ENCODE measurements at regions not wholly inside any gene's neighbourhood (a gene's known extent, or its start where the extent isn't known, plus 50 kb on each side); places are given as distances from the start of the nearest gene placed in this dataset.

DNA sequence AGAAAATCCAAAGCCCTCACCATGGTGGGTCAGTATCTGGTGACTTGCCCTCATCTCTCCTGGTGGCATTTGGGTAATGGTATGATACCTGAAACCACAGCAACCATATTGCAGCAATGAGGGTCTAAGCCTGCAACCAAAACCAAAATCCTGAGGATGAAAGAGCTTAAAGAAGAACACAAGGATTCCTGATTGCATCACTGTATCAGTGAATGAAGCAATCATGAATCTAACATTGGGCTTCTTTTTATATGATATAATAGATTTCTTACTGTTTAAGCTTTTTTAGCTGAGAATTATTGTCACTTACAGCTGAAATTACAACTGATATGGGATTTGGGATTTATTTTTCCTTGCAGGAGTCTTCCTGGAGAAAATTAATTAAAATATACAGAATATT, 269.9 kb downstream of the MEF2C start:
- Histone ChIP-seq H2BK120ac (replicated peaks; ENCODE audit: low read depth, low read length) (no peak overlapping the region), H3K27me3 (replicated peaks in 1 of 4; ENCODE audit: control insufficient read depth in 3 of 4, extremely low read depth in 1 of 4, insufficient read depth in 3 of 4, low read length in 3 of 4) (no peaks in the 10 kb centered on the region), H4K20me1 (replicated peaks in 1 of 2; ENCODE audit: control insufficient read depth in 1 of 2, insufficient read depth in 2 of 2, low read length in 2 of 2) (no peaks in the 10 kb centered on the region), H3K36me3 (ENCODE audit: control insufficient read depth in 2 of 4, insufficient read depth in 4 of 4, low read length in 3 of 4) (no peaks in the 10 kb centered on the region), H3K14ac (ENCODE audit: insufficient read length) (no peak overlapping the region), H4K8ac (ENCODE audit: extremely low read depth, insufficient read depth, low read length) (no peak overlapping the region), H3K79me1 (ENCODE audit: low read depth, low read length) (no peaks in the 10 kb centered on the region), H2BK5ac (ENCODE audit: low read depth, low read length) (no peak overlapping the region), H3K9me3 (ENCODE audit: insufficient read depth in 2 of 2, low read depth in 1 of 2, low read length in 1 of 2) (0 out of 4 replicates have a peak, but pooled peaks cover 0 to 4% of the 10 kb centered on the region in 2 experiments), H3K23me2 (ENCODE audit: low read depth, low read length) (no peaks in the 10 kb centered on the region), H3K4me3 (ENCODE audit: extremely low read depth in 1 of 4, insufficient read depth in 2 of 4, low read depth in 3 of 4, low read length in 4 of 4) (no peak overlapping the region), H3K18ac (ENCODE audit: extremely low read depth, low read length) (no peak overlapping the region), H3K9ac (replicated peaks in 1 of 4; ENCODE audit: extremely low read depth in 1 of 4, low read depth in 3 of 4, low read length in 3 of 4) (no peak overlapping the region), H2AFZ (ENCODE audit: low read length) (no peak overlapping the region), H2AK5ac (ENCODE audit: low read depth, low read length) (no peak overlapping the region), H2BK15ac (ENCODE audit: low read length) (no peak overlapping the region), H3K23ac (ENCODE audit: insufficient read length) (no peak overlapping the region), H3K4me1 (replicated peaks in 1 of 4; ENCODE audit: control insufficient read depth in 3 of 4, insufficient read depth in 4 of 4, low read length in 3 of 4) (no peaks in the 10 kb centered on the region), H2BK12ac (ENCODE audit: low read depth, low read length) (no peak overlapping the region), H3K79me2 (ENCODE audit: control insufficient read depth in 1 of 2, insufficient read depth in 2 of 2, low read length in 2 of 2) (no peaks in the 10 kb centered on the region), H3K56ac (replicated peaks; ENCODE audit: insufficient read length, low read depth, low read length) (no peak overlapping the region), H4K5ac (ENCODE audit: insufficient read length, low read depth, low read length) (no peak overlapping the region), H3K4ac (replicated peaks; ENCODE audit: insufficient read length, low read depth, low read length) (no peak overlapping the region), H4K91ac (replicated peaks; ENCODE audit: insufficient read length, low read length) (no peak overlapping the region), H3K4me2 (ENCODE audit: insufficient read depth in 1 of 2, low read depth in 2 of 2, low read length in 2 of 2) (no peak overlapping the region), H2BK20ac (ENCODE audit: low read length) (no peak overlapping the region), H3K27ac (ENCODE audit: low read depth, low read length) (no peak overlapping the region)
- FAIRE-seq, result no peak
- DNase-seq (ENCODE audit: low read depth in 1 of 2, low spot score in 2 of 2), result no peak
- TF ChIP-seq KDM1A (IDR thresholded peaks at IDR 0.05; ENCODE audit: borderline replicate concordance, low read length) (no peak), SAP30 (IDR thresholded peaks at IDR 0.05; ENCODE audit: insufficient read depth, insufficient replicate concordance, low read length) (no peak), CEBPB (IDR thresholded peaks at IDR 0.05; ENCODE audit: low read depth, low read length) (peak; percentile 92), SP2 (IDR thresholded peaks at IDR 0.05; ENCODE audit: low read length) (no peak), MAFK (IDR thresholded peaks at IDR 0.05; ENCODE audit: low read depth, low read length) (no peak)
- ChIA-PET CTCF (ENCODE audit: partially characterized antibody) (interaction anchor here (0.7 to 3.3 kb wide), 2 partner anchors 9 to 11 kb away, joined by 3 to 16 read pairs; no protein-coding TSS in a partner anchor), POLR2A (ENCODE audit: partially characterized antibody) (no interaction called here)
